ENCODE measurements at regions not wholly inside any gene's neighbourhood (a gene's known extent, or its start where the extent isn't known, plus 50 kb on each side); places are given as distances from the start of the nearest gene placed in this dataset.
"Not testable (repeated sequence)": the region's sequence is repeated elsewhere in the genome, so short reads cannot be mapped to it uniquely, and the experiment has no call there.

DNA sequence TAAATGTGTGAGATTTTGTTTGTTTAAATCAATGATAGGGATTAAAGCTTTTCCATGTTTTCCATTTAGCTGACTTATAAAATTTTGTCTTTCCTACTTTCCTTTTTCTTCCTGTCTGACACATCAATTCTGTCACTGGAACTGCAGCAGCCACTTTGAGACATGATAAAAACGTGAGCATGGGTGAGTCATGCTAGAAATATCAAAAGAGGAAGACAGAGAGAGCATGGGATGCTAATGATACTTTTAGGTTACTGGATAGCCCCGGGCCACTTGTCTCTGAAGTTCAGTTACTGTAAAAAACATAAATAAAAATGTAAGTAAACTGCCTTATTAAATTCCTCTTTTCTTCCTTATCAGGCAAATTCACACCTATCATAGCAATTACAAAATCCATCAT lies 1332.0 kb upstream of the PCDH20 start:
- DNase-seq = no peak
- Histone ChIP-seq H3K27ac (no peak overlapping the region), H3K27me3 (ENCODE audit: insufficient read depth, low read depth, severe bottlenecking) (no peaks in the 10 kb centered on the region), H3K4me3 (ENCODE audit: low read depth, low read length) (no peak overlapping the region), H3K36me3 (no peaks in the 10 kb centered on the region), H3K9me3 (ENCODE audit: severe bottlenecking) (no peaks in the 10 kb centered on the region)
- TF ChIP-seq, protein P1, sequence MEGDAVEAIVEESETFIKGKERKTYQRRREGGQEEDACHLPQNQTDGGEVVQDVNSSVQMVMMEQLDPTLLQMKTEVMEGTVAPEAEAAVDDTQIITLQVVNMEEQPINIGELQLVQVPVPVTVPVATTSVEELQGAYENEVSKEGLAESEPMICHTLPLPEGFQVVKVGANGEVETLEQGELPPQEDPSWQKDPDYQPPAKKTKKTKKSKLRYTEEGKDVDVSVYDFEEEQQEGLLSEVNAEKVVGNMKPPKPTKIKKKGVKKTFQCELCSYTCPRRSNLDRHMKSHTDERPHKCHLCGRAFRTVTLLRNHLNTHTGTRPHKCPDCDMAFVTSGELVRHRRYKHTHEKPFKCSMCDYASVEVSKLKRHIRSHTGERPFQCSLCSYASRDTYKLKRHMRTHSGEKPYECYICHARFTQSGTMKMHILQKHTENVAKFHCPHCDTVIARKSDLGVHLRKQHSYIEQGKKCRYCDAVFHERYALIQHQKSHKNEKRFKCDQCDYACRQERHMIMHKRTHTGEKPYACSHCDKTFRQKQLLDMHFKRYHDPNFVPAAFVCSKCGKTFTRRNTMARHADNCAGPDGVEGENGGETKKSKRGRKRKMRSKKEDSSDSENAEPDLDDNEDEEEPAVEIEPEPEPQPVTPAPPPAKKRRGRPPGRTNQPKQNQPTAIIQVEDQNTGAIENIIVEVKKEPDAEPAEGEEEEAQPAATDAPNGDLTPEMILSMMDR (IDR thresholded peaks at IDR 0.05; ENCODE audit: low read depth, low read length) = no peak

- H3K36me3 ChIP-seq = no peaks in the 10 kb centered on the region
- no peaks in the 10 kb centered on the region for H3K9me3 ChIP-seq (ENCODE audit: severe bottlenecking)
- DNase-seq = no peak
- TF ChIP-seq, protein P1 (IDR thresholded peaks at IDR 0.05; ENCODE audit: low read depth, low read length) = no peak
- H3K4me3 ChIP-seq (ENCODE audit: low read depth, low read length) = no peak overlapping the region
- H3K27ac ChIP-seq = no peak overlapping the region
- H3K27me3 ChIP-seq (ENCODE audit: insufficient read depth, low read depth, severe bottlenecking) = no peaks in the 10 kb centered on the region
Observed at GRCh38 chr13:62747152-62747551, 1331.5 kb upstream of the PCDH20 start.

- not testable (repeated sequence) for H3K27ac ChIP-seq; H3K27me3 ChIP-seq (ENCODE audit: insufficient read depth, low read depth, severe bottlenecking); H3K9me3 ChIP-seq (ENCODE audit: severe bottlenecking); H3K36me3 ChIP-seq; DNase-seq; H3K4me3 ChIP-seq (ENCODE audit: low read depth, low read length)
Observed at GRCh38 chr13:62729746-62730145, 1314.1 kb upstream of the PCDH20 start.

DNA sequence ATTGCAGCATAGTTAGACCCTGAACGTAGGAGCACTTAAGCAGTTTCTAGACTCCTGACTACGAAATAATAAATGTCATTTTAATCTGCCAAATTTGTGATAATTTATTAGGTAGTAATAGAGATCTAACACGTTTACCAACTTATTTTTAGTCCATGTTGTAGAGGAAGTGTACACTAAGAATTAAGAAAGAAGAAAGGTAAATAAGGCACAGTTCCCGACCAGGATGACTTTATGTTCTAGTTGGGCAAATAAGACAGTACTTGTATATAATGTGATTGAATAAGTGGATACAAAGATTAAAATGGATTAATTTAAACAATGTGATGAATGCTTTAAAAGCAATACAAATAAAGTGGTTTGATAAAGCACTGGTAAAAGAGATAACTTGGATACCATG lies 1306.2 kb upstream of the PCDH20 start:
- no peak for DNase-seq
- Histone ChIP-seq H3K9me3 (ENCODE audit: severe bottlenecking) (no peaks in the 10 kb centered on the region), H3K27ac (no peak overlapping the region), H3K36me3 (no peaks in the 10 kb centered on the region), H3K27me3 (ENCODE audit: insufficient read depth, low read depth, severe bottlenecking) (no peaks in the 10 kb centered on the region), H3K4me3 (ENCODE audit: low read depth, low read length) (no peak overlapping the region)
- TF ChIP-seq, protein P1 (IDR thresholded peaks at IDR 0.05; ENCODE audit: low read depth, low read length) = no peak

- not testable (repeated sequence) for H3K36me3 ChIP-seq; DNase-seq; H3K27ac ChIP-seq; H3K9me3 ChIP-seq (ENCODE audit: severe bottlenecking); H3K4me3 ChIP-seq (ENCODE audit: low read depth, low read length); H3K27me3 ChIP-seq (ENCODE audit: insufficient read depth, low read depth, severe bottlenecking)
Observed at GRCh38 chr13:62711948-62712347, 1296.3 kb upstream of the PCDH20 start.

- DNase-seq = no peak
- H3K4me3 ChIP-seq (ENCODE audit: low read depth, low read length) = no peak overlapping the region
- H3K36me3 ChIP-seq = no peaks in the 10 kb centered on the region
- no peaks in the 10 kb centered on the region for H3K27me3 ChIP-seq (ENCODE audit: insufficient read depth, low read depth, severe bottlenecking)
- no peak overlapping the region for H3K27ac ChIP-seq
- H3K9me3 ChIP-seq (ENCODE audit: severe bottlenecking) = no peaks in the 10 kb centered on the region
- TF ChIP-seq, protein P1 (IDR thresholded peaks at IDR 0.05; ENCODE audit: low read depth, low read length) = no peak
Observed at GRCh38 chr13:62710787-62711186, 1295.1 kb upstream of the PCDH20 start.

DNA sequence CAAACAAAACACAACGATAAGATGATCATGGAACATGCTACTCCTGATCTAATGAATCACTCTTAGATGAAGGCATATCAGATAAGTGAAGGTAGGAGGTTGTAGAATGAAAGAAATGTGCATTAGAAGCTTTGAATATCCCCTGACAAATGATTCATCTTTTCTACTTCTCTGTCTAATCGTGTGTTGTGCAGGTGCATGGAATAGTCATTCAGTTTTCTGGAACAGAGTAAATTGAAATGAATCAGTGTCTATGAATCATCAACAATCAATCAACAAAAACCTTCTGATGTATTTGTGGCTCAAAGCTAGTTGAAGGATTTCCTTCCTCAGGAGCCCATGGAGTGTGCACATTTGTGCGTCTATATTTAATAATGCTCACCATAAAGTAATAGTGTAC lies 1290.4 kb upstream of the PCDH20 start:
- Histone ChIP-seq H3K4me3 (ENCODE audit: low read depth, low read length) (no peak overlapping the region), H3K27me3 (ENCODE audit: insufficient read depth, low read depth, severe bottlenecking) (no peaks in the 10 kb centered on the region), H3K36me3 (no peaks in the 10 kb centered on the region), H3K27ac (no peak overlapping the region), H3K9me3 (ENCODE audit: severe bottlenecking) (no peaks in the 10 kb centered on the region)
- no peak for DNase-seq
- TF ChIP-seq, protein P1 (IDR thresholded peaks at IDR 0.05; ENCODE audit: low read depth, low read length) = no peak
